ENCODE measurements at regions not wholly inside any gene's neighbourhood (a gene's known extent, or its start where the extent isn't known, plus 50 kb on each side); places are given as distances from the start of the nearest gene placed in this dataset.

DNA sequence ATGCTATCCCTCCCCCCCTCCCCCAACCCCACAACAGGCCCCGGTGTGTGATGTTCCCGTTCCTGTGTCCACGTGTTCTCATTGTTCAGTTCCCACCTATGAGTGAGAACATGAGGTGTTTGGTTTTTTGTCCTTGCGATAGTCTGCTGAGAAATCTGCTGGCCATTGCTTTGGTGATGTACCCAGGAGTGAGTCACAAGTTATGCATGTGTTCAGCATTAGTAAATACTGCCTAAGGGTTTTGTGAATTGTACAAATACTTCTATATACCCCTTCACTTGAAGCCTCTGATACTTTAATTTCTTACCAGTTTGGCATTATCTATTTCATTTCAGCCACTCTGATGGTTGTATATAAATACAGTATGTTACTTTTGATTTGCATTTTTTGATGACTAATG is 711.3 kb upstream of the GJE1 start:
- TF ChIP-seq, protein P1, sequence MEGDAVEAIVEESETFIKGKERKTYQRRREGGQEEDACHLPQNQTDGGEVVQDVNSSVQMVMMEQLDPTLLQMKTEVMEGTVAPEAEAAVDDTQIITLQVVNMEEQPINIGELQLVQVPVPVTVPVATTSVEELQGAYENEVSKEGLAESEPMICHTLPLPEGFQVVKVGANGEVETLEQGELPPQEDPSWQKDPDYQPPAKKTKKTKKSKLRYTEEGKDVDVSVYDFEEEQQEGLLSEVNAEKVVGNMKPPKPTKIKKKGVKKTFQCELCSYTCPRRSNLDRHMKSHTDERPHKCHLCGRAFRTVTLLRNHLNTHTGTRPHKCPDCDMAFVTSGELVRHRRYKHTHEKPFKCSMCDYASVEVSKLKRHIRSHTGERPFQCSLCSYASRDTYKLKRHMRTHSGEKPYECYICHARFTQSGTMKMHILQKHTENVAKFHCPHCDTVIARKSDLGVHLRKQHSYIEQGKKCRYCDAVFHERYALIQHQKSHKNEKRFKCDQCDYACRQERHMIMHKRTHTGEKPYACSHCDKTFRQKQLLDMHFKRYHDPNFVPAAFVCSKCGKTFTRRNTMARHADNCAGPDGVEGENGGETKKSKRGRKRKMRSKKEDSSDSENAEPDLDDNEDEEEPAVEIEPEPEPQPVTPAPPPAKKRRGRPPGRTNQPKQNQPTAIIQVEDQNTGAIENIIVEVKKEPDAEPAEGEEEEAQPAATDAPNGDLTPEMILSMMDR (IDR thresholded peaks at IDR 0.05; ENCODE audit: low read depth, low read length): no peak
- no peak for TF ChIP-seq POLR2A (IDR thresholded peaks at IDR 0.05; ENCODE audit: extremely low read depth, insufficient read length)
